Parathyroid adenoma (tissue), 2 donors: ENCODE measurements at regions not wholly inside any gene's neighbourhood (a gene's known extent, or its start where the extent isn't known, plus 50 kb on each side); places are given as distances from the start of the nearest gene placed in this dataset.

Experiments used
- H2AFZ ChIP-seq: fragments of 300-600 bp; sonication (generic); one replicate; pipeline ENCODE4 v1.7.0; 2017; ENCODE audit warnings: antibody characterized with exemption, mild to moderate bottlenecking
- H3K27ac ChIP-seq: fragments of 300-600 bp; sonication (generic); one replicate; pipeline ENCODE4 v1.7.0; 2017
- H3K27me3 ChIP-seq: fragments of 300-600 bp; sonication (generic); one replicate; pipeline ENCODE4 v1.7.0; 2017; ENCODE audit warnings: low read length; ENCODE audit not compliant: control insufficient read depth, insufficient read depth
- H3K36me3 ChIP-seq: fragments of 300-600 bp; sonication (generic); one replicate; pipeline ENCODE4 v1.7.0; 2017; ENCODE audit warnings: low read length; ENCODE audit not compliant: control insufficient read depth, insufficient read depth
- H3K4me1 ChIP-seq: fragments of 300-600 bp; sonication (generic); one replicate; pipeline ENCODE4 v1.7.0; 2017; ENCODE audit warnings: control low read depth
- H3K4me2 ChIP-seq: fragments of 300-600 bp; sonication (generic); one replicate; pipeline ENCODE4 v1.7.0; 2017; ENCODE audit warnings: low read length
- H3K4me3 ChIP-seq: fragments of 300-600 bp; sonication (generic); one replicate; pipeline ENCODE4 v1.7.0; 2017; ENCODE audit warnings: low read depth, low read length
- H3K79me2 ChIP-seq: fragments of 300-600 bp; sonication (generic); one replicate; pipeline ENCODE4 v1.7.0; 2017; ENCODE audit warnings: control low read depth
- H3K9ac ChIP-seq: fragments of 300-600 bp; sonication (generic); one replicate; pipeline ENCODE4 v1.7.0; 2017; ENCODE audit warnings: mild to moderate bottlenecking
- H3K9me3 ChIP-seq: fragments of 300-600 bp; sonication (generic); one replicate; pipeline ENCODE4 v1.7.0; 2017; ENCODE audit warnings: low read length; ENCODE audit not compliant: control insufficient read depth
- CTCF ChIP-seq: fragments of 300-600 bp; sonication (generic); IDR thresholded peaks from one replicate; pipeline ENCODE4 v1.7.0; 2017; ENCODE audit warnings: antibody characterized with exemption, mild to moderate bottlenecking
- donor health status: primary hyperparathyroidism.

GRCh38 chr16:14364112-14364385 lies 266.0 kb downstream of the PARN start:
- Histone ChIP-seq H3K9ac (no peak overlapping the region), H3K27me3 (no peaks in the 10 kb centered on the region), H3K36me3 (no peaks in the 10 kb centered on the region), H3K9me3 (no peaks in the 10 kb centered on the region), H3K4me1 (no peaks in the 10 kb centered on the region), H2AFZ (peak overlapping the region; percentile 56), H3K4me2 (no peak overlapping the region), H3K4me3 (no peak overlapping the region), H3K79me2 (no peaks in the 10 kb centered on the region), H3K27ac (no peak overlapping the region)
- TF ChIP-seq CTCF, result no peak

GRCh38 chr16:14362774-14363371 lies 267.2 kb downstream of the PARN start:
- no peak for TF ChIP-seq CTCF
- H3K4me1 ChIP-seq, result no peaks in the 10 kb centered on the region
- H2AFZ ChIP-seq, result no peak overlapping the region
- no peak overlapping the region for H3K4me3 ChIP-seq
- no peak overlapping the region for H3K27ac ChIP-seq
- H3K9me3 ChIP-seq, result no peaks in the 10 kb centered on the region
- H3K79me2 ChIP-seq, result no peaks in the 10 kb centered on the region
- no peak overlapping the region for H3K4me2 ChIP-seq
- no peaks in the 10 kb centered on the region for H3K36me3 ChIP-seq
- H3K27me3 ChIP-seq, result no peaks in the 10 kb centered on the region
- no peak overlapping the region for H3K9ac ChIP-seq

GRCh38 chr16:14360326-14361037 lies 269.6 kb downstream of the PARN start:
- TF ChIP-seq CTCF, result no peak
- H3K27ac ChIP-seq, result no peak overlapping the region
- no peak overlapping the region for H3K9ac ChIP-seq
- H3K4me1 ChIP-seq, result no peaks in the 10 kb centered on the region
- no peak overlapping the region for H3K4me2 ChIP-seq
- H3K4me3 ChIP-seq, result no peak overlapping the region
- no peaks in the 10 kb centered on the region for H3K36me3 ChIP-seq
- H2AFZ ChIP-seq, result no peak overlapping the region
- H3K79me2 ChIP-seq, result no peaks in the 10 kb centered on the region
- no peaks in the 10 kb centered on the region for H3K27me3 ChIP-seq
- H3K9me3 ChIP-seq, result no peaks in the 10 kb centered on the region

GRCh38 chr16:14358697-14359305 lies 271.3 kb downstream of the PARN start:
- Histone ChIP-seq H3K27ac (no peak overlapping the region), H3K79me2 (no peaks in the 10 kb centered on the region), H3K4me3 (no peak overlapping the region), H3K4me1 (no peaks in the 10 kb centered on the region), H2AFZ (no peak overlapping the region), H3K4me2 (no peak overlapping the region), H3K27me3 (no peaks in the 10 kb centered on the region), H3K9me3 (no peaks in the 10 kb centered on the region), H3K36me3 (no peaks in the 10 kb centered on the region), H3K9ac (no peak overlapping the region)
- TF ChIP-seq CTCF, result no peak
